ENCODE measurements at regions not wholly inside any gene's neighbourhood (a gene's known extent, or its start where the extent isn't known, plus 50 kb on each side); places are given as distances from the start of the nearest gene placed in this dataset.
"Not testable (repeated sequence)": the region's sequence is repeated elsewhere in the genome, so short reads cannot be mapped to it uniquely, and the experiment has no call there.

- not testable (repeated sequence) for TF ChIP-seq YY1 (IDR thresholded peaks at IDR 0.05); CTCF (IDR thresholded peaks at IDR 0.05; ENCODE audit: low read depth, low read length, missing input control); TAF1 (conservative IDR thresholded peaks at IDR 0.05); JUND (IDR thresholded peaks at IDR 0.05); MAX (IDR thresholded peaks at IDR 0.05); ATF3 (IDR thresholded peaks at IDR 0.05); RAD21 (IDR thresholded peaks at IDR 0.05); FOXA1 (IDR thresholded peaks at IDR 0.05); GABPA (IDR thresholded peaks at IDR 0.05 in 1 of 2, conservative IDR thresholded peaks at IDR 0.05 in 1 of 2); EGR1 (IDR thresholded peaks at IDR 0.05; ENCODE audit: low read depth in 2 of 2); SP1 (IDR thresholded peaks at IDR 0.05); REST (IDR thresholded peaks at IDR 0.05); ZBTB33 (IDR thresholded peaks at IDR 0.05)
Measured at GRCh38 chr14:71254091-71254719, 346.9 kb downstream of the PCNX1 start.
